HG02884 (cell line): ENCODE measurements at regions not wholly inside any gene's neighbourhood (a gene's known extent, or its start where the extent isn't known, plus 50 kb on each side); places are given as distances from the start of the nearest gene placed in this dataset.

ENCODE experiments used
- ATAC-seq: cut with Tn5 transposase; IDR thresholded peaks from one replicate; pipeline ENCODE4 v1.9.1; 2021; ENCODE audit warnings: mild to moderate bottlenecking, moderate library complexity; ENCODE audit not compliant: unreplicated experiment

- ATAC-seq: no peak
Observed at GRCh38 chr18:37734406-37734805, 168.8 kb upstream of the CELF4 start.

- no peak for ATAC-seq
Observed at GRCh38 chr18:37729716-37730115, 164.1 kb upstream of the CELF4 start.

- no peak for ATAC-seq
Observed at GRCh38 chr18:37724206-37724605, 158.6 kb upstream of the CELF4 start.

GRCh38 chr18:37721544-37722522 is 156.2 kb upstream of the CELF4 start:
- no peak for ATAC-seq

- ATAC-seq: no peak
Observed at GRCh38 chr18:37720663-37721062, 155.1 kb upstream of the CELF4 start.

- ATAC-seq: no peak
Observed at GRCh38 chr18:37717656-37718055, 152.1 kb upstream of the CELF4 start.

GRCh38 chr18:37717098-37717497 is 151.5 kb upstream of the CELF4 start:
- ATAC-seq: no peak

GRCh38 chr18:37716106-37716735 is 150.6 kb upstream of the CELF4 start:
- ATAC-seq: no peak

GRCh38 chr18:37714691-37715090 is 149.1 kb upstream of the CELF4 start:
- no peak for ATAC-seq

- ATAC-seq: no peak
Observed at GRCh38 chr18:37712776-37713175, 147.2 kb upstream of the CELF4 start.

- ATAC-seq: no peak
Observed at GRCh38 chr18:37711766-37712505, 146.3 kb upstream of the CELF4 start.

GRCh38 chr18:37710726-37711125 is 145.1 kb upstream of the CELF4 start:
- ATAC-seq: no peak

GRCh38 chr18:37709740-37710139 is 144.1 kb upstream of the CELF4 start:
- no peak for ATAC-seq

GRCh38 chr18:37705016-37705415 is 139.4 kb upstream of the CELF4 start:
- no peak for ATAC-seq

- ATAC-seq: no peak
Observed at GRCh38 chr18:37702841-37703240, 137.2 kb upstream of the CELF4 start.

GRCh38 chr18:37701967-37702366 is 136.4 kb upstream of the CELF4 start:
- ATAC-seq: no peak

- no peak for ATAC-seq
Observed at GRCh38 chr18:37698508-37699040, 133.0 kb upstream of the CELF4 start.

GRCh38 chr18:37694516-37694915 is 128.9 kb upstream of the CELF4 start:
- ATAC-seq: no peak

- no peak for ATAC-seq
Observed at GRCh38 chr18:37691162-37691561, 125.6 kb upstream of the CELF4 start.

GRCh38 chr18:37689841-37690240 is 124.2 kb upstream of the CELF4 start:
- no peak for ATAC-seq

GRCh38 chr18:37684590-37684989 is 119.0 kb upstream of the CELF4 start:
- ATAC-seq: no peak
